ENCODE measurements at regions not wholly inside any gene's neighbourhood (a gene's known extent, or its start where the extent isn't known, plus 50 kb on each side); places are given as distances from the start of the nearest gene placed in this dataset.

GRCh38 chr5:27252911-27253310 lies 214.5 kb upstream of the CDH9 start:
- TF ChIP-seq POLR2AphosphoS5 (IDR thresholded peaks at IDR 0.05; ENCODE audit: low read depth) (no peak), CTCF (IDR thresholded peaks at IDR 0.05; ENCODE audit: insufficient read depth, low read length) (no peak), GABPA (IDR thresholded peaks at IDR 0.05; ENCODE audit: low read depth) (no peak), SPI1 (IDR thresholded peaks at IDR 0.05; ENCODE audit: borderline replicate concordance, low read depth) (no peak), REST (IDR thresholded peaks at IDR 0.05; ENCODE audit: insufficient replicate concordance, low read depth) (no peak)

All from HL-60 (cell line).